Gastroesophageal sphincter (tissue), 4 donors: ENCODE measurements at regions not wholly inside any gene's neighbourhood (a gene's known extent, or its start where the extent isn't known, plus 50 kb on each side); places are given as distances from the start of the nearest gene placed in this dataset.

Source experiments
- ATAC-seq: fragments of 150-250 bp; one replicate; pipeline ENCODE4 v1.9.1; 2016; ENCODE audit warnings: mild to moderate bottlenecking, moderate library complexity
- H3K27ac ChIP-seq, 4 donors: fragments of 200-600 bp; sonication (generic) in 3 of 4; 1 replicate in 3 of 4; 2 replicates in 1 of 4; pipeline ENCODE4 v1.5.1; 2016 to 2019
- H3K27me3 ChIP-seq: fragments of 200-600 bp; sonication (generic); one replicate; pipeline ENCODE4 v1.5.1; 2019
- H3K36me3 ChIP-seq, 2 donors: fragments of 200-600 bp; sonication (generic); one replicate each; pipeline ENCODE4 v1.5.1; 2019; ENCODE audit warnings: control low read depth in 1 of 2
- H3K4me1 ChIP-seq, 3 donors: fragments of 200-600 bp; sonication (generic); 1 replicate in 2 of 3; 2 replicates in 1 of 3; pipeline ENCODE4 v1.5.1; 2016 to 2019; ENCODE audit warnings: control low read depth in 2 of 3
- H3K4me3 ChIP-seq, 2 donors: fragments of 200-600 bp; sonication (generic); one replicate each; pipeline ENCODE4 v1.5.1; 2019; ENCODE audit warnings: mild to moderate bottlenecking in 1 of 2, moderate library complexity in 1 of 2
- H3K9me3 ChIP-seq, 3 donors: fragments of 200-600 bp; sonication (generic); one replicate each; pipeline ENCODE4 v1.5.1; 2017 to 2019; ENCODE audit warnings: control low read depth in 2 of 3
- CTCF ChIP-seq, 4 experiments: fragments of 200-600 bp in 2 of 4; fragments of 450-650 bp in 2 of 4; sonication (generic) in 1 of 4; IDR thresholded peaks; one replicate each; pipeline ENCODE4 v1.5.1; 2017 to 2019; ENCODE audit warnings: antibody characterized with exemption in 4 of 4, mild to moderate bottlenecking in 2 of 4, moderate library complexity in 2 of 4
- EP300 ChIP-seq: sonication (generic); formaldehyde crosslinking; IDR thresholded peaks from one replicate; pipeline ENCODE4 v1.6.1; 2017; ENCODE audit warnings: antibody characterized with exemption, mild to moderate bottlenecking
- POLR2A ChIP-seq, 2 donors: fragments of 450-650 bp; IDR thresholded peaks; one replicate each; pipeline ENCODE4 v1.6.1; 2017; ENCODE audit warnings: antibody characterized with exemption in 2 of 2, mild to moderate bottlenecking in 2 of 2, moderate library complexity in 1 of 2
- POLR2AphosphoS5 ChIP-seq: sonication (generic); formaldehyde crosslinking; IDR thresholded peaks from one replicate; pipeline ENCODE4 v1.6.1; 2017; ENCODE audit warnings: antibody characterized with exemption
- WGBS, 2 donors: methylation state at CpG; one replicate each; pipeline ENCODE4 v1.1.5; 2018; ENCODE audit warnings: low coverage in 1 of 2; 5-methylcytosine and 5-hydroxymethylcytosine counted together

GRCh38 chr2:228247335-228247734 is 65.8 kb upstream of the SPHKAP start:
- Histone ChIP-seq H3K4me1 (no peaks in the 10 kb centered on the region), H3K27ac (no peak overlapping the region), H3K4me3 (no peak overlapping the region), H3K27me3 (no peaks in the 10 kb centered on the region), H3K9me3 (no peaks in the 10 kb centered on the region), H3K36me3 (no peaks in the 10 kb centered on the region)
- no peak for ATAC-seq
- WGBS, 2 donors = 80 to 89% methylated on average over 1 to 2 of the region's 2 CpGs
- no peak for TF ChIP-seq EP300
- TF ChIP-seq CTCF (IDR thresholded peaks at IDR 0.05) = no peak
- TF ChIP-seq POLR2AphosphoS5 = no peak
- TF ChIP-seq POLR2A (IDR thresholded peaks at IDR 0.05) = no peak

- TF ChIP-seq POLR2A (IDR thresholded peaks at IDR 0.05) (no peak), CTCF (IDR thresholded peaks at IDR 0.05) (no peak), POLR2AphosphoS5 (no peak), EP300 (no peak)
- H3K9me3 ChIP-seq = no peaks in the 10 kb centered on the region
- H3K27me3 ChIP-seq = no peaks in the 10 kb centered on the region
- 78 to 86% methylated on average over 3 to 4 of the region's 4 CpGs for WGBS, 2 donors
- no peaks in the 10 kb centered on the region for H3K36me3 ChIP-seq
- H3K4me1 ChIP-seq = no peaks in the 10 kb centered on the region
- no peak for ATAC-seq
- H3K27ac ChIP-seq = no peak overlapping the region
- H3K4me3 ChIP-seq = no peak overlapping the region
Measured at GRCh38 chr2:228245601-228246000, 64.1 kb upstream of the SPHKAP start.

- TF ChIP-seq EP300 (no peak), POLR2A (IDR thresholded peaks at IDR 0.05) (no peak), POLR2AphosphoS5 (no peak), CTCF (IDR thresholded peaks at IDR 0.05) (no peak)
- Histone ChIP-seq H3K4me1 (no peaks in the 10 kb centered on the region), H3K4me3 (no peak overlapping the region), H3K36me3 (no peaks in the 10 kb centered on the region), H3K9me3 (no peaks in the 10 kb centered on the region), H3K27ac (no peak overlapping the region), H3K27me3 (no peaks in the 10 kb centered on the region)
- no CpG with 5 or more reads among the region's 1 CpG for WGBS, 2 donors
- no peak for ATAC-seq
Measured at GRCh38 chr2:228242591-228242990, 61.1 kb upstream of the SPHKAP start.

GRCh38 chr2:228239907-228240561 is 58.5 kb upstream of the SPHKAP start:
- TF ChIP-seq CTCF (IDR thresholded peaks at IDR 0.05) (no peak), EP300 (no peak), POLR2A (IDR thresholded peaks at IDR 0.05) (no peak), POLR2AphosphoS5 (no peak)
- no peak overlapping the region for H3K4me3 ChIP-seq
- 58 to 59% methylated on average over 2 of the region's 2 CpGs for WGBS, 2 donors
- H3K27me3 ChIP-seq = no peaks in the 10 kb centered on the region
- no peak for ATAC-seq
- no peaks in the 10 kb centered on the region for H3K9me3 ChIP-seq
- no peaks in the 10 kb centered on the region for H3K36me3 ChIP-seq
- no peak overlapping the region for H3K27ac ChIP-seq
- no peaks in the 10 kb centered on the region for H3K4me1 ChIP-seq

- Histone ChIP-seq H3K27me3 (no peaks in the 10 kb centered on the region), H3K9me3 (no peaks in the 10 kb centered on the region), H3K36me3 (no peaks in the 10 kb centered on the region), H3K4me1 (no peaks in the 10 kb centered on the region), H3K4me3 (no peak overlapping the region), H3K27ac (no peak overlapping the region)
- TF ChIP-seq POLR2A (IDR thresholded peaks at IDR 0.05) (no peak), CTCF (IDR thresholded peaks at IDR 0.05) (no peak), EP300 (no peak), POLR2AphosphoS5 (no peak)
- 23 to 45% methylated on average over 1 of the region's 1 CpG for WGBS, 2 donors
- no peak for ATAC-seq
Measured at GRCh38 chr2:228239207-228239906, 57.9 kb upstream of the SPHKAP start.
